ENCODE measurements at regions not wholly inside any gene's neighbourhood (a gene's known extent, or its start where the extent isn't known, plus 50 kb on each side); places are given as distances from the start of the nearest gene placed in this dataset.

GRCh38 chr7:13834328-13834761, 155.1 kb downstream of the ETV1 start:
- TF ChIP-seq CTCF (IDR thresholded peaks at IDR 0.05; ENCODE audit: low read depth, low read length), result no peak
- no peak for TF ChIP-seq EZH2phosphoT487 (IDR thresholded peaks at IDR 0.05; ENCODE audit: low read depth)

All from OCI-LY3 (cell line).